ENCODE measurements at regions not wholly inside any gene's neighbourhood (a gene's known extent, or its start where the extent isn't known, plus 50 kb on each side); places are given as distances from the start of the nearest gene placed in this dataset.
A peak's percentile ranks its signal among the peaks of the same experiment; 100 is the strongest.

GRCh38 chr13:95381212-95381527, 79.9 kb upstream of the ABCC4 start:
- ATAC-seq, result no peak
- Mint-ChIP-seq H3K27ac (no peak overlapping the region), H3K36me3 (no peaks in the 10 kb centered on the region), H3K27me3 (peaks cover 44% of the 10 kb centered on the region), H3K4me3 (no peak overlapping the region), H3K4me1 (peaks cover 8% of the 10 kb centered on the region), H3K9me3 (no peaks in the 10 kb centered on the region)

GRCh38 chr13:95382411-95382810, 81.2 kb upstream of the ABCC4 start:
- no peak overlapping the region for H3K27ac Mint-ChIP-seq
- no peaks in the 10 kb centered on the region for H3K9me3 Mint-ChIP-seq
- H3K4me3 Mint-ChIP-seq, result no peak overlapping the region
- H3K4me1 Mint-ChIP-seq, result peaks cover 14% of the 10 kb centered on the region
- no peak for ATAC-seq
- H3K36me3 Mint-ChIP-seq, result no peaks in the 10 kb centered on the region
- H3K27me3 Mint-ChIP-seq, result peaks cover 38% of the 10 kb centered on the region

GRCh38 chr13:95382916-95383315, 81.7 kb upstream of the ABCC4 start:
- Mint-ChIP-seq H3K27ac (no peak overlapping the region), H3K4me1 (peaks cover 17% of the 10 kb centered on the region), H3K36me3 (no peaks in the 10 kb centered on the region), H3K9me3 (no peaks in the 10 kb centered on the region), H3K4me3 (no peak overlapping the region), H3K27me3 (peaks cover 38% of the 10 kb centered on the region)
- no peak for ATAC-seq

GRCh38 chr13:95385373-95385772, 84.1 kb upstream of the ABCC4 start:
- Mint-ChIP-seq H3K4me1 (peaks cover 39% of the 10 kb centered on the region), H3K36me3 (no peaks in the 10 kb centered on the region), H3K27me3 (peaks cover 52% of the 10 kb centered on the region), H3K27ac (no peak overlapping the region), H3K9me3 (peaks cover 2% of the 10 kb centered on the region), H3K4me3 (no peak overlapping the region)
- ATAC-seq, result no peak

- peaks cover 39% of the 10 kb centered on the region for H3K4me1 Mint-ChIP-seq
- H3K27ac Mint-ChIP-seq, result no peak overlapping the region
- H3K9me3 Mint-ChIP-seq, result peaks cover 2% of the 10 kb centered on the region
- peaks cover 57% of the 10 kb centered on the region for H3K27me3 Mint-ChIP-seq
- no peak for ATAC-seq
- H3K4me3 Mint-ChIP-seq, result no peak overlapping the region
- no peaks in the 10 kb centered on the region for H3K36me3 Mint-ChIP-seq
Observed at GRCh38 chr13:95385798-95386197, 84.5 kb upstream of the ABCC4 start.

- ATAC-seq, result no peak
- peaks cover 39% of the 10 kb centered on the region for H3K4me1 Mint-ChIP-seq
- H3K36me3 Mint-ChIP-seq, result no peaks in the 10 kb centered on the region
- H3K27me3 Mint-ChIP-seq, result peaks cover 62% of the 10 kb centered on the region
- H3K9me3 Mint-ChIP-seq, result peaks cover 2% of the 10 kb centered on the region
- no peak overlapping the region for H3K27ac Mint-ChIP-seq
- no peak overlapping the region for H3K4me3 Mint-ChIP-seq
Observed at GRCh38 chr13:95386370-95386769, 85.1 kb upstream of the ABCC4 start.

- no peak overlapping the region for H3K27ac Mint-ChIP-seq
- H3K4me1 Mint-ChIP-seq, result peaks cover 39% of the 10 kb centered on the region
- peaks cover 2% of the 10 kb centered on the region for H3K9me3 Mint-ChIP-seq
- no peak overlapping the region for H3K4me3 Mint-ChIP-seq
- ATAC-seq, result no peak
- peaks cover 70% of the 10 kb centered on the region for H3K27me3 Mint-ChIP-seq
- H3K36me3 Mint-ChIP-seq, result no peaks in the 10 kb centered on the region
Observed at GRCh38 chr13:95387733-95388207, 86.5 kb upstream of the ABCC4 start.

- H3K4me3 Mint-ChIP-seq, result no peak overlapping the region
- no peaks in the 10 kb centered on the region for H3K36me3 Mint-ChIP-seq
- H3K4me1 Mint-ChIP-seq, result peaks cover 34% of the 10 kb centered on the region
- peak; percentile 80 for ATAC-seq
- no peak overlapping the region for H3K27ac Mint-ChIP-seq
- H3K27me3 Mint-ChIP-seq, result peaks cover 70% of the 10 kb centered on the region
- peaks cover 2% of the 10 kb centered on the region for H3K9me3 Mint-ChIP-seq
Observed at GRCh38 chr13:95388420-95389079, 87.3 kb upstream of the ABCC4 start.

GRCh38 chr13:95391362-95391761, 90.1 kb upstream of the ABCC4 start:
- H3K27ac Mint-ChIP-seq, result no peak overlapping the region
- no peaks in the 10 kb centered on the region for H3K36me3 Mint-ChIP-seq
- peaks cover 64% of the 10 kb centered on the region for H3K27me3 Mint-ChIP-seq
- no peak overlapping the region for H3K4me3 Mint-ChIP-seq
- H3K4me1 Mint-ChIP-seq, result peaks cover 29% of the 10 kb centered on the region
- no peak for ATAC-seq
- H3K9me3 Mint-ChIP-seq, result peaks cover 2% of the 10 kb centered on the region

- Mint-ChIP-seq H3K4me1 (peaks cover 25% of the 10 kb centered on the region), H3K36me3 (no peaks in the 10 kb centered on the region), H3K27ac (no peak overlapping the region), H3K27me3 (peaks cover 62% of the 10 kb centered on the region), H3K9me3 (peaks cover 2% of the 10 kb centered on the region), H3K4me3 (no peak overlapping the region)
- ATAC-seq, result no peak
Observed at GRCh38 chr13:95391785-95392184, 90.5 kb upstream of the ABCC4 start.

- Mint-ChIP-seq H3K27me3 (peaks cover 62% of the 10 kb centered on the region), H3K4me1 (peaks cover 25% of the 10 kb centered on the region)
Observed at GRCh38 chr13:95392597-95392996, 91.3 kb upstream of the ABCC4 start.

GRCh38 chr13:95403349-95404140, 102.3 kb upstream of the ABCC4 start:
- Mint-ChIP-seq H3K4me3 (peak overlapping the region; percentile 81), H3K4me1 (peaks cover 12% of the 10 kb centered on the region), H3K27ac (no peak overlapping the region), H3K9me3 (no peaks in the 10 kb centered on the region), H3K36me3 (no peaks in the 10 kb centered on the region), H3K27me3 (peaks cover 37% of the 10 kb centered on the region)
- no peak for ATAC-seq

More at GRCh38 chr13:95392597-95392996, 91.3 kb upstream of the ABCC4 start:
- Mint-ChIP-seq H3K27ac (no peak overlapping the region), H3K4me3 (no peak overlapping the region), H3K36me3 (no peaks in the 10 kb centered on the region), H3K9me3 (peaks cover 2% of the 10 kb centered on the region)
- no peak for ATAC-seq

GRCh38 chr13:95404141-95404882, 103.1 kb upstream of the ABCC4 start:
- Mint-ChIP-seq H3K9me3 (no peaks in the 10 kb centered on the region), H3K4me3 (peak overlapping the region; percentile 81), H3K36me3 (no peaks in the 10 kb centered on the region), H3K27me3 (peaks cover 39% of the 10 kb centered on the region), H3K27ac (no peak overlapping the region), H3K4me1 (peaks cover 12% of the 10 kb centered on the region)
- ATAC-seq, result peak; percentile 82

- no peaks in the 10 kb centered on the region for H3K9me3 Mint-ChIP-seq
- peaks cover 56% of the 10 kb centered on the region for H3K27me3 Mint-ChIP-seq
- ATAC-seq, result no peak
- H3K27ac Mint-ChIP-seq, result no peak overlapping the region
- no peaks in the 10 kb centered on the region for H3K36me3 Mint-ChIP-seq
- H3K4me3 Mint-ChIP-seq, result no peak overlapping the region
- H3K4me1 Mint-ChIP-seq, result peaks cover 12% of the 10 kb centered on the region
Observed at GRCh38 chr13:95406176-95406575, 104.9 kb upstream of the ABCC4 start.

- ATAC-seq, result no peak
- Mint-ChIP-seq H3K27ac (no peak overlapping the region), H3K4me1 (no peaks in the 10 kb centered on the region), H3K27me3 (peaks cover 29% of the 10 kb centered on the region), H3K4me3 (no peak overlapping the region), H3K36me3 (no peaks in the 10 kb centered on the region), H3K9me3 (no peaks in the 10 kb centered on the region)
Observed at GRCh38 chr13:95411428-95412040, 110.3 kb upstream of the ABCC4 start.
